22Rv1 (cell line): ENCODE measurements at regions not wholly inside any gene's neighbourhood (a gene's known extent, or its start where the extent isn't known, plus 50 kb on each side); places are given as distances from the start of the nearest gene placed in this dataset.
"Not testable (repeated sequence)": the region's sequence is repeated elsewhere in the genome, so short reads cannot be mapped to it uniquely, and the experiment has no call there.

Experiments
- H3K27ac ChIP-seq: fragments of 450-650 bp; 2 replicates; pipeline ENCODE4 v1.5.1; 2017
- ZFX ChIP-seq: fragments of 450-650 bp; IDR thresholded peaks from 2 replicates; pipeline ENCODE4 v1.6.1; 2017; ENCODE audit warnings: antibody characterized with exemption, borderline replicate concordance
- TF ChIP-seq, protein P1 (sequence below): fragments of 450-650 bp; IDR thresholded peaks from 2 replicates; pipeline ENCODE4 v1.5.1; 2017; ENCODE audit warnings: mild to moderate bottlenecking

- no peak for TF ChIP-seq ZFX
- TF ChIP-seq, protein P1, sequence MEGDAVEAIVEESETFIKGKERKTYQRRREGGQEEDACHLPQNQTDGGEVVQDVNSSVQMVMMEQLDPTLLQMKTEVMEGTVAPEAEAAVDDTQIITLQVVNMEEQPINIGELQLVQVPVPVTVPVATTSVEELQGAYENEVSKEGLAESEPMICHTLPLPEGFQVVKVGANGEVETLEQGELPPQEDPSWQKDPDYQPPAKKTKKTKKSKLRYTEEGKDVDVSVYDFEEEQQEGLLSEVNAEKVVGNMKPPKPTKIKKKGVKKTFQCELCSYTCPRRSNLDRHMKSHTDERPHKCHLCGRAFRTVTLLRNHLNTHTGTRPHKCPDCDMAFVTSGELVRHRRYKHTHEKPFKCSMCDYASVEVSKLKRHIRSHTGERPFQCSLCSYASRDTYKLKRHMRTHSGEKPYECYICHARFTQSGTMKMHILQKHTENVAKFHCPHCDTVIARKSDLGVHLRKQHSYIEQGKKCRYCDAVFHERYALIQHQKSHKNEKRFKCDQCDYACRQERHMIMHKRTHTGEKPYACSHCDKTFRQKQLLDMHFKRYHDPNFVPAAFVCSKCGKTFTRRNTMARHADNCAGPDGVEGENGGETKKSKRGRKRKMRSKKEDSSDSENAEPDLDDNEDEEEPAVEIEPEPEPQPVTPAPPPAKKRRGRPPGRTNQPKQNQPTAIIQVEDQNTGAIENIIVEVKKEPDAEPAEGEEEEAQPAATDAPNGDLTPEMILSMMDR = no peak
Observed at GRCh38 chr10:124171561-124171960, 78.2 kb upstream of the CHST15 start.

GRCh38 chr10:124170631-124171030 is 77.2 kb upstream of the CHST15 start:
- TF ChIP-seq ZFX = no peak
- TF ChIP-seq, protein P1 = no peak
- no peak overlapping the region for H3K27ac ChIP-seq

More at GRCh38 chr10:124171561-124171960, 78.2 kb upstream of the CHST15 start:
- no peak overlapping the region for H3K27ac ChIP-seq

- no peak for TF ChIP-seq ZFX
- TF ChIP-seq, protein P1 = no peak
- H3K27ac ChIP-seq = no peak overlapping the region
Observed at GRCh38 chr10:124168991-124169802, 75.8 kb upstream of the CHST15 start.

DNA sequence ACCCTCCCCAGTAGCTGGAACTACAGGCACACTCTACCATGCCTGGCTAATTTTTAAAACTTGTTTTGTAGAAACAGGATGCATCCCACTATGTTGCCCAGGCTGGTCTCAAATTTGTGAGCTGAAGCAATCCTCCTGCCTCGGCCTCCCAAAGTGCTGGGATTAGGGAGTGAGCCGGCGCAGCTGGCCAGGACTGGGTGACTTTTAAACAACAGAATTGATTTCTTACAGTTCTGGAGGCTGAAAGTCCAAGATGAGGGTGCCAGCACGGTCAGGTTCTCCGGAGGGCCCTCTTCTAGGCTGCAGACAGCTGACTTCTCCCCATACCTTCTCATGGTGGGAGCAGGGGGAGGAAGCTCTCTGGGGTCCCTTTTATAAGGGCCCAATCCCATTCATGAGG is 75.2 kb upstream of the CHST15 start:
- TF ChIP-seq ZFX = no peak
- TF ChIP-seq, protein P1 = no peak
- no peak overlapping the region for H3K27ac ChIP-seq

- not testable (repeated sequence) for H3K27ac ChIP-seq
Observed at GRCh38 chr10:124167925-124168324, 74.5 kb upstream of the CHST15 start.

- no peak overlapping the region for H3K27ac ChIP-seq
- TF ChIP-seq ZFX = no peak
- TF ChIP-seq, protein P1 = no peak
Observed at GRCh38 chr10:124166431-124167125, 73.2 kb upstream of the CHST15 start.

- no peak overlapping the region for H3K27ac ChIP-seq
- TF ChIP-seq ZFX = no peak
- TF ChIP-seq, protein P1 = no peak
Observed at GRCh38 chr10:124165827-124166226, 72.4 kb upstream of the CHST15 start.
